Body of pancreas (tissue), 4 donors: ENCODE measurements at regions not wholly inside any gene's neighbourhood (a gene's known extent, or its start where the extent isn't known, plus 50 kb on each side); places are given as distances from the start of the nearest gene placed in this dataset.

Source experiments
- CTCF ChIP-seq, 7 experiments: fragments of 450-650 bp in 4 of 7; fragments of 200-600 bp in 3 of 7; sonication (generic) in 3 of 7; IDR thresholded peaks; one replicate each; pipeline ENCODE4 v1.5.1; 2016 to 2019; ENCODE audit warnings: antibody characterized with exemption in 7 of 7
- POLR2A ChIP-seq, 3 donors: fragments of 450-650 bp; IDR thresholded peaks; one replicate each; pipeline ENCODE4 v1.6.1; 2016; ENCODE audit warnings: antibody characterized with exemption in 3 of 3, mild to moderate bottlenecking in 2 of 3

GRCh38 chr9:20289423-20290010 lies 332.8 kb downstream of the MLLT3 start:
- TF ChIP-seq POLR2A (IDR thresholded peaks at IDR 0.05) (no peak), CTCF (IDR thresholded peaks at IDR 0.05) (no peak)
